ENCODE measurements at regions not wholly inside any gene's neighbourhood (a gene's known extent, or its start where the extent isn't known, plus 50 kb on each side); places are given as distances from the start of the nearest gene placed in this dataset.

DNA sequence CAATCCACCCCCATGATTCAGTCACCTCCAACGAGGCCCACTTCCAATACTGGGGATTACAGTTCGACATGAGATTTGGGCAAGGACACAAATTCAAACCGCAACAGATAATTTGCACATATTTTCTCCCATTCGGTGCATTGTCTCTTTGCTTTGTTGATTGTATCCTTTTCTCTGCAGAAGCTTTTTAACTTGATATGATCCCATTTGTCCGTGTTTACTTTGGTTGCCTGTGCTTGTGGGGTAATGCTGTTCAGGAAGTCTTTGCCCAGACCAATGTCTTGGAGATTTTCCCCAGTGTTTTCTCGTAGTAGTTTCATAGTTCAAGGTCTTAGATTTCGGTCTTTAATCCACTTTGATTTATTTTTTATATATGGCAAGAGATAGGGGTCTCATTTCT lies 330.8 kb upstream of the SPRY2 start:
- no peak for DNase-seq

DNA sequence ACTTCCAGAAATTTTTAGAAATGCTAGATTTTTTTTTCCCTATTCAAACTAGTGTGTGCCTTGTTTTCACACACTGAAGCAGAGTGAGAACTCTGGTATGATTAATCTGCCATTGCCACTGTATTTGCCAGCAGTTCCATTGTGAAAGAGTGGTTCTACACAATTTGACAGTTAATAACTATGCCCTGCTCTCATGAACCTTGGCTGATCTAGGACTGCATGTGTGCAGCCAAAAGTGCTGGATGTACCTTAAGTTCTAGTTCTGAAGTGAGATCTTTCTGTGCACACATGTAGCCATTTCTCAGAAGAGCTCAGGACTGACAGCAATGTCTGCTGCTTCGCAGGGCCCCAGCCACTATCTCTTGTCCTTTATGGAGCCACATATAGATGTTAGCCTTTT lies 328.2 kb upstream of the SPRY2 start:
- no peak for DNase-seq

DNA sequence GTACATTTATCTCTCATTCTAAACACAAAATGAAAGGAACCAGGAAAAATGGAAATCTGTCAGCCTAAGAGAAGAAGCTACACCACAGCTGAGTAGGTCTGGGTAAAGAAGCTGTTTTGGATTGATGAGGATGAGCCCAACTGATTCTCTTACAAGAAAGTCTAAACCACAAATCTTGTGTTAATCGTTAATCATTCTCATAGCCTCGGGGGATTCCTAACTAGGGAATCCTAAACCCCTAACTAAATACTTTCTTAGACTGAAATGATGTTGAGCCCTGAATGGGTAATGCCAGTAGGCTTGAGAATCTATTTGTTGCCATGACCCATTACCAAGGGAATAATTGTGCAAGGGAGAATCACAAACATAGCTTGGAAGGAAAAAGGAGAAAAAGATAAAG lies 327.5 kb upstream of the SPRY2 start:
- no peak for DNase-seq

DNA sequence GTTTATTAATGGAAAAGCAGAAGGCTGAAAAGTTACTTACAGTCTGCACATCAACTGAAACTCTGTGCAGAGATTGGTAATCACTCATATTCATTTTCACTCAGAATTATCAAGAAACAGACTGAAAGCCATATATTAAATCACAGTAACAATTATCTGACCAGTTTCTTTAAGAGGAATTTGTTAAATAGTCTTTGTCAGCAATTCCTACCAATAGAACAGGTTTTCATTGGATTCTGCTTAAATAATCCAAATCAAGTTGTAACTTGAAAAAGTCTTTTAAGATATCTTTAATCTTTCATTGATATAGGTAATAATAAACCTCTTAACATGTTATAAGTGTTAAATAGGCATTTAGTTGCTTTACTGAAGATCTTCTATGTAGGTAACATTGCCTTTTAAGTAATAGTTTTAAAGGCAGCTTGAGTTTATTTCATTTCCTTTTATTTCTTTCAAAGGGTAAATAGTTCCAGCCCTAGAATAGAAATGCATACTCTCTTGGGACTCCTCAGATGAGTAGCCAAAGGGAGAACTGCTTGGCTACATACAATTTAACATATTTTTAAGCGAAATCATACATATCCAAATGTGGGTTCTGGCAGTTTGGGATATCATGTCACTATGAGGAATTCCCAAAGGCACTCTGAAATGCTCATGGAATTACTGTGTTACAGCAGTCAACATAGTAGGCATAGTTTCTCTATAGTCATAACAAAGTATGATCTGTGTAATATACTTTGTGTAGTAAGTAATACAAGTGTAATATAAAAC lies 326.0 kb upstream of the SPRY2 start:
- DNase-seq, result no peak

DNA sequence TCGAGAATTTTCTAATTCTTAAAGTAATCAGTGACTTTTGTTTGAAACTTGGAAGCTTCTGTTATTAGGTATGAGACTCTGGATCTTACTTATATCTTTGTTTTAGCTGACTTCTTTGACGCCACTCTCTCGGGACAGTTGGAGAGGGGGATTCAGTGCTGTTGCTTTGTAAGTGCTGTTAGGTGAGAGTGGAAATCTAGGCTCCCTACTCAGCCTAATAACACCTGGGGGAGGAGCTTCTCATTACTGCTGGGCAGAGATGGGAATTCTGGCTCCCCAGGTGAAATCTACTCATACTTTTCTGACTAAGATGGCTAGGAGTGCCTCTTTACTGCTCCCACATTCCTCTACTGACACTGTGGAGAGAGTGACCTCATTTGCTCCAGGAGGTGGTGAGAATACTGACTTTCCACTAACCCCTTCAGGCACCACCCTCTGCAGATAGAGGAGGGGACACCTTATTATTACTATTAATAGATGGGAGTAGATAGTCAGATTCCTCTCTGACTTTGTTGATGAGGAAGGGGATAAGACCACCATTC lies 324.9 kb upstream of the SPRY2 start:
- no peak for DNase-seq

DNA sequence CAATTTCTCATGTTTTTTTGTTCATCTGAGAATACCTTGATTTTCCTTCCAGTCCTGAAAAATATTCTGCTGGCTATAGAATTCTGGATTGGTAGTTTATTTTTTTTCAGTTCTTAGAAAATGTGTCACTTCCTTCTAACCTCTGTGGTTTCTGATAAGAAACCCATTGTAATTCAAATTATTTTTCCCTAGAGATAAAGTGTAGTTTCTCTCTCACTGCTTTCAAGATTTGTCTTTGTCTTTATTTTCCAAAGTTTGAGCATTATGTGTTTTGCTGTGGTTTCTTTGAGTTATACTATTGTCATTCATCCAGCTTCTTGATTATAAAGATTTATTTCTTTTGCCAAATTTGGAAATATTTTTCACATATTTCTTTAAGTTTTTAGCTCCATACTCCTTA lies 324.0 kb upstream of the SPRY2 start:
- DNase-seq, result no peak

DNA sequence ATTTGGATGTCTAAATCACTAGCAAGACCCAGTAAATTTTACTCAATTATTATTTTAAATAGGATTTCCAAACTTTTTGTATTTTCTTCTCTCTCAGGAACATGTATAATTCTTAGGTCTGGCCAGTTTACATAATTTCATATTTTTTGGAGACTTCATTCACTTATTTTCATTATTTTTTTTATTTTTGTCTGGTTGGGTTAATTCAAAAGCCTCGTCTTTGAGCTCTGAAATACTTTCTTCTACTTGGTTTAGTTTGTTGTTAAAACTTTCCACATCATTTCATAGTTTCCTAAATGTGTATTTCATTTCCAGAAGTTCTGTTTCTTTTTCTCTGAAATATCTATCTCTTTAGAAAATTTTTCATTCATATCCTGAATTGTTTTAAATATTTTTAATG lies 322.9 kb upstream of the SPRY2 start:
- no peak for DNase-seq

DNA sequence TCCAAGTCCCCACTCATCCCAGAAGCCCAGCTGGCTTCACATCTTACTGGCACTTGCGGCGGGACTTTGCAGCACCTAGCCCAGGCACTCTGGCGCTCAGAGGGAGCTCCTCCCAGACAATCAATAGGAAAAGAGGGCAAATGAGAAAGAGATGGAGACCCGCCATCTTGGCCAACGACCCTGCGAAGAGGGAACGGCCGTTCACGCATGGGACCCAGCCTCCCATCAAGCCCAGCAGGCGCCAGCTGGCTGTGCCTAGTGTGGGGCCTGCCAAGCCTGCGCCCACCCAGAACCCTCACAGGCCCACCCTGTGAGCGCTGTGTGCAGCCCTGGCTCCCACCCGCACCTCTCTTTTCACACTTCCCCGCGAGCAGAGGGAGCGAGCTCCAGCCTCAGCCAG lies 317.8 kb upstream of the SPRY2 start:
- DNase-seq, result no peak

DNA sequence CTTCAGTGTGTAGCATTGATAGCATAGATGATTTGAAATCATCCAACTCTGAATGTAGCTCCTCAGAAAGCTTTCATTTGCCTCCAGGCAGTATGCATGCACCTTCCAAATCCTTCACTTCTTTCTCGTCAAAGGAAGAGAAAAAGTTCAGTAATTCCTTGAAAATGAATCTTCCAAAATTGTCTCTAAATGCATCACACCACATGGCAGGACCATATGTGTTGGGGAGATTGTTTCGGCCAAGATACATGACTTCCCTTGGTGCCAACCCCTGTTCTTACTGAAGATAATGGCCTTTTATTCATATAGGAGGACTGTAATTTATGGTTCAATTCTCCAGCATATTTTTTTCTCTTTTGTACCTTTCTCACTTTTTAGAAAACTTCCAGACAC lies 315.6 kb upstream of the SPRY2 start:
- DNase-seq, result no peak

DNA sequence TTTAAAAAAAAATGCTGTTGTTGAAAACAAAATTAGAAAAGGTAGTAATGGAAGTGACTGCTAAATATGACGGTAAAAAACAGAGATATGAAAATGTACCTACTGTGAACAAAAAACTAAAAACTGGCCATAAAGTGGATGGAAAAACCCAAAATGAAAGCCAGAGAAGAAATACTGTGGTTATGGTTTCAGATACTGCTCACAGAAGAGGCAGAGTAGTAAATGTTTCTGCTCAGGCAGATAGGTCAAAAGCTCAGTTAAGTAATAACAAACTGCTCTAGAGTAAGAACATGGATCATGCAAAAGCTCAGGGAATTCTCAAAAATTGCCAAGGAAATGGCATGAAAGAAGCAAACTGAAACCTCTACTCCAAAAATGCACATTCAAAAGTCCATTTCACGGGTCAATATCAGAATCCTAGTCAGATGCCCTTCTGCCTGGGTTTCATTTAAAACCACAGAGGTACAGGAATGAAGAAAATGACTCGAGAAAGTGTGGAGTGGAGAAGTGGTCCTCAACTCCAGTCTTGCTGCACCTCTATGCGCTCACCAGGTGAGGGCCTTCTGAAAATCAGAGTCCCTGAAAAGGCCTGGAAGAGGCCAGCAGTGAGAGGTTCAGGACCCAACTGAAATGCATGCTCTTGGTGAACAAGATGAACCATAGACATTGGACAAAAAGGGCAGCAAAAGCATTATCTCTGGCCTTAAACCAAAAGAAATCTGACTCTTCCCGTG lies 315.0 kb upstream of the SPRY2 start:
- no peak for DNase-seq

DNA sequence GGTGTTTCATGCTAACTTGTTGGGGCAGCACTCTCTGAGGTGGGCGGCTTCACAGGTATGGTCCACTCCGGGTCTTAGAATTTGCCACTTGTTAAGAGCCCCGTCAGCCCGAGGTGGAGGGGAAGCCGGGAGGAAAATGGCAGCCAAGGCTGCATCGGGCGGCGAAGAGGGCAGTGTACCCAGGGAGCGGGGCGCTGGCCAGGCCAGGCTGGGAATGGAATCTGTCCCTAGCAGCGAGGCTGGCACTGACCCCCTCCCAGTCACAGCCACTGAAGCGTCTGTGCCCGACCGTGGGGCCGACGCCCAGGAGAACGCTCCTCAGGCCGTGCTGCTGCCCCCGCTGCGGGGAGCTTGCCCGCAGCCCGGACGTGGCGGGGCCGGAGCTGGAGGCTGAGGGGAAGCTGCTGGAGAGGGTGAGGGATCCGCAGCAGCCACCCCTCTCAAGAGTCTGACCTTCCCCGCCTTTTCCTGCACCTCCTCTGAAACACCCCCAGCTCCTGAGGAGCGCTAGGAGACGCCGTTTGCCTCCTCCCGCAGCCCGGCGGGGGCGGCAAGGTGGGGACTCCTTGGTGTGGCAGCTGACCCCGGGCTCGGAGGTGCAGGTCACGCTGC lies 313.8 kb upstream of the SPRY2 start:
- no peak for DNase-seq

DNA sequence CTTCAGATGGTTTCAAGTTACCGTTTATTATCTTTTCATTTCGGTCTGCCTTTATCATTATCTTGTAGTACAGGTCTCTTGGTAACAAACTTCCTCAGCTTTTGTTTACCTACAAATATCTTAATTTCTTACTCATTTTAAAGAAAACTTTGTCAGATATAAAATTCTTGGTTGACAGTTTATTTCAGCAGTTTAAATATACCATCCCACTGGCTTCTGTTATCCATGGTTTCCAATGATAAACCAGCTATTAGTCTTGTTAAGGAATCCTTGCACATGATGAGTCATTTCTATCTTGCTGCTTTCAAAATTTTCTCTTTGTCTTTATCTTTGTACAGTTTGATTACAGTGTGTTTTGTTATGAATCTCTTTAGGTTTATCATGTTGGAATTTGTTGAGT lies 308.3 kb upstream of the SPRY2 start:
- no peak for DNase-seq

DNA sequence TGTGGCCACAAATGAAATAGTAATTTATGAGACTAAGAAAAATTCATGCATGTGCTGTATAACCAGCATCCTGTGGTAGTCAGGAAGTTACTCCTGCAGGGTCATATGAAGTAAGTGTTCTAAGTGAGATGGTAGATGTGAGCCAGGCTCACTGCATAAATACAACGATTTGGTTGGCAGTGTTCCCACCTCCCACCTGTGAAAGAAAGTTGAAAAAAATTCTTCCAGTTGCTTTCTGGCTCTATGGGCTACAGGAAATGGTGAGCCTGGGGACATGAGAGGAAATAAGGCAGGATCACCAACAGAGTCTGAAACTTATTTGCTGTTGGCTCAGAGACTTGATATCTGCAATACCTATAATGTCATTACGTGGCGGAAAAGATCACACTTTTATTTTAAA lies 301.7 kb upstream of the SPRY2 start:
- no peak for DNase-seq

DNA sequence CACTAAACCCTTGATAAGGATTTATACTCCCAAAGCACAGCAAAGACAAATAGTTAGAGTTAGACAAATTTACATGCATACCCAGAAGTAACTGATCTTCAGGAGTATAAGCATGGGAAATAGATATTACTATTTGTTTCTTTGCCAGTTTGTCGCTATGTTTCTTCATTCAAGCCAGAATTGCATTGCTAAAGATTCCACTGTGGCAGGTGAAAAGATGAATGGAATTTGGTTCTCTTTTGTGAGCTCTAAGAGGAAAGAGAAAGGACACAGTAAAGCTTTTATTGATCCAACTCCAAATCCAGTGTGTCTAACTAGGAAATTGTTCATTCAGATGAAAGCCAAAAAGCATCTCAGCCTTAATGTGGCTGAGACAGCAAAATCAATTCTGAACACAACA lies 292.3 kb upstream of the SPRY2 start:
- DNase-seq, result no peak

DNA sequence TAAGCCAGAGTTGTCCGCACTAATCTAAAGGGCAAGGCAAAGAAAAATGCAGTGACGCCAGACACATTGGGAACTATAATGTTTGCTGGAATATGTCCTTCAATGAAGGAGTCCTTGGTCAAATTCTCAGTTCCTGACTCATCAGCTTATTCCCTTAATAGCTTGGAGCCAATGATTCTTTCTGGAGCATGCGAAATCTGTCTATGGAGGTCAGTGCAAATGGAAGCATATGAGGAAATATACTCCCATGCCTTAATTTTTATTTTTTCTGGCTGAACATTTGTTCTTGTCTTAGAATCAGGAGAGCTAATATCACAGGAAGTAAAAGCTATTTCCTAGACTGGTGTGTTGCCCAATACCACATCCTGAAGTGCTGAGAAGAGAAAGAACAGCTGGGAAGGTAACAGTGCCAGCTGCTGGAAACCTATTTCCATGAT lies 289.8 kb upstream of the SPRY2 start:
- no peak for DNase-seq

DNA sequence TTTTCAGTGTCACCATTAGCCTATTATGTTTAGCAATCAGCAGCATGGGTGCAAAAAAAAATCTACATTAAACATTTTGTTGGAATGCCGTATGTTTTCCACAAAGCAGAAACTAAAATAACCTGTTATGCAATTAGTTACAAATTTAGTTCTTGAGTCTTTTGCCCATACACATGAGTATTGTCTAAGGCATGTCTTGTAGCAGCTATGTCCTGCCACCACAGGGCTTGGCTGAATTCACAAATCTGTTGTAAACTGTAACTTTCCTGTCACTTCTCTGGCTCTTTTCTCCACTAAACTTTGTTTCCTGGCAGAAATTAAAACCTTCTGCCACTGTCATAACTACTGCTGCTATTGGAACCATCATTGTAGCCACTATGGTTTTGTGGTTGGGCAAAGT lies 277.9 kb upstream of the SPRY2 start:
- no peak for DNase-seq

DNA sequence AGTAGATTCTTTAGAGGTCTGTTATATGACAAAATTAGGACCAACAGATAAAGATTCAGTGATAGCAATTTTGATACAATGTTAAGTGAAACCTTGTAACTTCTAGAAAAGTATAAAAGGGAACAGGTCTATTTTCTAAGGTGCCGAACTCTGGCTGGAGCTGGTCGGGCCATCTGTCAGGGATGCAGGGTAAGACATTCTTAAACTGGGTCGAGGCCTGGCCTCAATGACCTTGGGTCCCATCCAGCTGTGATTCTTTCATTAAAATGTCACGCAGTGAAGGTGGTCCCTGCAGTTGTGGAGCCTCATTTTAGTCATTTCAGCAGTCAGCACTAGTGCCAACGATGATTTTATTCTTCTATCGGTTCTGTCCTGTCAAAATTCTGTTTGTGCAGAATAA lies 271.9 kb upstream of the SPRY2 start:
- DNase-seq, result no peak

DNA sequence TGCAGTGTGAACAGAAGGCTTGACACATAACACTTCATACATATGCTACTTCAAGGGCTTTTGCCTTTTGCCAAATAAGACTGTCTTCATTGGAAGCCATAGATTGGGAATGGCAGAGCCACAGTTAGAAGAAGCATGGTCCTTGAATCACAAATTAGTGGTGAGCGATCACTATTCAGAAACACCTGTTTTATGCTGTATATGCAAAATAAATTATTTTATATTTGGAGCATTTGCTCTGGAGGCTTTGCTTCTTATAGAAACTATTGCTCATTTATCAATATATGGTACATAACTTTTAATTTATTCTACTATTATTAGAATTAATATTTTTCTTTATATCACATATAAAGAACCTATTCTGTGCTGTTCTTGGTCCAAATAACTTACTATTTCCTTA lies 270.4 kb upstream of the SPRY2 start:
- DNase-seq, result no peak

DNA sequence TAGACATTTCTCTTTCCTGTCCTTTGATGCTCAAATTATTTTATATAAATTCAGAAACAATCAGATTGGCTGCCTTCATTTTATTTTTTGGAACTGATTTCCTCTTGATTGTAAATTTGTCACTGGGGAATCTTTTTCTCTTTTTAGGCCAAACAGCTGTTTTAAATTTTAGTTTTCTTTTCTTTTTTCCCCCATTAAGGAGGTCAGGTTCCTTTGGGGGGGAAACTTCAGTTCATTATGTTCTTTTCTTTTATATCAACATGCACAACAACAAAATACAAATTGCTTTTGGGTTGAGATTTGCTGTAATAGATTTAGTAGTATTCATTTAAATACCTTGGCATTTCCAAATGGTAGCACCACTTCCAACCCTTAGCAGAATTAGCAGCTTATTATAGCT lies 264.8 kb upstream of the SPRY2 start:
- DNase-seq, result no peak

DNA sequence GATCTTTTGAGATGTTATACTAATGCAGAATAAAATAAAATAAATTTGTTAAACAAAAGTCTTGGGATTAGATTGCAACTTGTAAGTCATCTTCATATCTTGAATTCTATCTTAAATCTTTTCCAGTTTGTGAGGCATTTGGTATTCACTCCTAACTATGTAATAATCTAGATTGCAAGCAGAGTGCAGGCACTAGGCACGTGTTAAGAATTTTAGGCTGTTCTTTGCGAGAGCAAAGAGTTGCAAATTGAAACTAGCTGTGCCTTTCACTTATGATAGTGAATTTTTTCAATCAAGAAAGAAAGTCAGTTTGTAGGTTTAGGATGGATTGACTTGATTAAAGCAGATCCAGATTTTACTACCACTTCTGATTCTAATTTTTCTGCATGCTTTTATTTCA lies 264.1 kb upstream of the SPRY2 start:
- DNase-seq, result no peak

DNA sequence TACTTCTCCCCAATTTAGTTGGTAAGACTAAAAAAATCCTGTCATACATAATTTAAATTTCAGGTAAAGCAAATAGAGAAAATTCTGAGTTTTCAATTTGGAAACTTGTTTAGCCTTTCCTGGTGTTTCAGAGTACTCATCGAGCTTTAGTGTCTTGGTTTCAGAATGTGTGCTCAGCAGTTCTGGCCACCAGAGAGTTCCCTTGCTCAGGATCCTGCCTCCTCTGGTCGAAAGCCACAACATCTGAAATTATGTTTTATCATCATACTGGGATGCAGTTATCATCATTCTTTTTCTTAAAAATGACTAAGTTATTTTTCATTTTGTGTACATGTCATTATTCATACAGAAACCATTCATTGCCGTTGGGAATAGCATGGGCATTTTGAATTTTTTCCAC lies 263.2 kb upstream of the SPRY2 start:
- DNase-seq, result no peak

DNA sequence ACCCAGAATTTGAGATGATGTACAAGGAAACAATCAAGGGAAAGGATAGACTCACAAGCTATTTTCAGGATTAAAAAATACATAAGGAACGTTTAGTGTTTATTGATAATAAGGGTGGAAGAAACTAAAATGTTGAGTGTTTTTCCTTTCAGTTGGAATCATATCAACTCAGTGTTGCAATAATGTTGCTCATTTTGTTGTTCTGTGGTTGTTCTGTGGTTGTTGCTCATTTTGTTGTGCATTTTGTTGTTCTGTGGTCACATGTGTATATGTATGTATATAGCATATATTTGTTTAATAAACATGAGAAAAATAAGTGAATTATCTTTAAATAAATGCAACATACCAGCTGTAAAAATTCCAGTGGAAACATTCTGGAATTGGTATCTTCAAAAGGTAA lies 262.4 kb upstream of the SPRY2 start:
- no peak for DNase-seq

DNA sequence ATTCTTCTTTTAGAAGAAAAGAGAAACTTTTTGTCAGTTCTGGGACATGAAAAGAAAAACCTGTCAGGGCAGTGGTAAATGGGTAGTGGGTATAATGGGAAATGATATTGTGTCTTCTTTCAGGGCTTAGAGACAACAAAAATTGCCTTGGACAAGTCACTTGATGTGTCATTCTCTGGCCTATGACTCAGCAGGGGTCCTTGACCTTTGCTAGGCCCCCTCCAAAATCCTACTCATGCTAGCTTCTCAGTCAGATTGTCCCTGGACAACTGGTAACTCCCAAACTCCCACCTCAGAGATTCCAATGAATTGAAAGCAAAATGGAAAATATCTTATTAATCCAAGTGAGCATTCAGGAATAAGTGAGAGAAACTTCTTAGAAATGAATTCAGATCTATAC lies 258.8 kb upstream of the SPRY2 start:
- DNase-seq, result no peak

DNA sequence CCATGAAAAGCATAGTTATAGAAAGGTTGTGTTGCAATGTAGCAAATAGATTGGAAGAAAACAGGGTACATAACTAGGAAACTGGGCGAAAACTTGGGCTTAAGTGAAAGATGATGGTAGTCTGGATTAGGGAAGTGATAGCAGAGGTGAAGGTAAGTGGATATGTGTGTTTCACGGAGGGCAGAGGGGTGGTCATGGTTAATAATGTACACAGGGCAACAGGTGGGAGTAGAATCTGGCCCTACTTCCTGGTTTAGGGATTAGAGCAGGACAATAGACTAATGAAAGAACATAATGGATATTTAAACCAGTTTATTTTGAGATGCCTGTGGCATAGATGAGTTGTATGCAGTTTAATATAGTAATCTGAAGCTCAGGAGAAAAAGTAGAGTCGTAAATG lies 257.3 kb upstream of the SPRY2 start:
- no peak for DNase-seq
